ENCODE measurements at regions not wholly inside any gene's neighbourhood (a gene's known extent, or its start where the extent isn't known, plus 50 kb on each side); places are given as distances from the start of the nearest gene placed in this dataset.

DNA sequence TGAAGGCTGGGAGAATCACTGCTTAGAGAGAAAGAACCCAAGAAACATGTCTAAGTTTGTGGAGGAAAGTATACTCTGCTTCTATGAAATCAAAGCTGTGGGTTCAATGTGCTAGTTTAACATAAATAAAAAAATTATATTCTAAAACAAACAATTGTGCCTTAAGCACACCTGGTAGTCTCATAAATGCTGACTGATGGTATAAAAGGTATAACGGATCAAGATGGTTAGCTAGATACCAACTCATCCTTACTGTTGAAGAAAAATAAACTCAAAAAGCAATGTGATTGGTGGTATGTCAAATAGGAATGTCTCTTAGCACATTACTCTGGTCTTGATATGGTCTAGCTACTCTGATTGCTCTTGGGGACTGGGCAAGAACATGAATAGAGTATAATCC, 117.8 kb downstream of the SLC41A2 start:
- TF ChIP-seq CTCF (IDR thresholded peaks at IDR 0.05; ENCODE audit: low read length) = no peak
- TF ChIP-seq EZH2 (IDR thresholded peaks at IDR 0.05; ENCODE audit: borderline replicate concordance, low read length) = no peak

Data from OCI-LY1 (cell line).